Activated CD4-positive, alpha-beta T cell treated with anti-CD3 and anti-CD28 coated beads, Interleukin-2, amount 50 U/mL, for 16 hours (primary cell): ENCODE measurements at regions not wholly inside any gene's neighbourhood (a gene's known extent, or its start where the extent isn't known, plus 50 kb on each side); places are given as distances from the start of the nearest gene placed in this dataset.

Experiments
- DNase-seq: peaks from one replicate; pipeline ENCODE4 v3.0.0-alpha.2; 2020

GRCh38 chr10:21315645-21316220, 209.7 kb downstream of the SKIDA1 start:
- DNase-seq, result no peak

GRCh38 chr10:21314906-21315644, 210.4 kb downstream of the SKIDA1 start:
- DNase-seq, result no peak

- DNase-seq, result no peak
Observed at GRCh38 chr10:21314111-21314626, 211.3 kb downstream of the SKIDA1 start.

GRCh38 chr10:21313691-21314090, 211.8 kb downstream of the SKIDA1 start:
- no peak for DNase-seq

- DNase-seq, result no peak
Observed at GRCh38 chr10:21311426-21311825, 214.1 kb downstream of the SKIDA1 start.

- no peak for DNase-seq
Observed at GRCh38 chr10:21309427-21309826, 216.1 kb downstream of the SKIDA1 start.

- DNase-seq, result no peak
Observed at GRCh38 chr10:21308946-21309345, 216.5 kb downstream of the SKIDA1 start.

GRCh38 chr10:21308018-21308417, 217.5 kb downstream of the SKIDA1 start:
- no peak for DNase-seq

GRCh38 chr10:21304608-21305007, 220.9 kb downstream of the SKIDA1 start:
- DNase-seq, result no peak

- no peak for DNase-seq
Observed at GRCh38 chr10:21304198-21304597, 221.3 kb downstream of the SKIDA1 start.

GRCh38 chr10:21300551-21300950, 224.9 kb downstream of the SKIDA1 start:
- DNase-seq, result no peak

- DNase-seq, result no peak
Observed at GRCh38 chr10:21299330-21299729, 226.2 kb downstream of the SKIDA1 start.

- DNase-seq, result no peak
Observed at GRCh38 chr10:21298701-21299100, 226.8 kb downstream of the SKIDA1 start.

- no peak for DNase-seq
Observed at GRCh38 chr10:21297603-21298383, 227.7 kb downstream of the SKIDA1 start.

- DNase-seq, result no peak
Observed at GRCh38 chr10:21296575-21297355, 228.7 kb downstream of the SKIDA1 start.

GRCh38 chr10:21293518-21294356, 231.7 kb downstream of the SKIDA1 start:
- DNase-seq, result no peak

- DNase-seq, result no peak
Observed at GRCh38 chr10:21292763-21293517, 232.5 kb downstream of the SKIDA1 start.

- no peak for DNase-seq
Observed at GRCh38 chr10:21290499-21291160, 234.9 kb downstream of the SKIDA1 start.

- DNase-seq, result no peak
Observed at GRCh38 chr10:21289961-21290360, 235.5 kb downstream of the SKIDA1 start.

GRCh38 chr10:21289271-21289670, 236.2 kb downstream of the SKIDA1 start:
- no peak for DNase-seq
